ENCODE measurements at regions not wholly inside any gene's neighbourhood (a gene's known extent, or its start where the extent isn't known, plus 50 kb on each side); places are given as distances from the start of the nearest gene placed in this dataset.
"Not testable (repeated sequence)": the region's sequence is repeated elsewhere in the genome, so short reads cannot be mapped to it uniquely, and the experiment has no call there.

- H3K27me3 ChIP-seq (ENCODE audit: control insufficient read depth, insufficient read depth, low read length, poor library complexity, severe bottlenecking) = not testable (repeated sequence)
- 92 to 100% methylated on average over 2 of the region's 2 CpGs for WGBS, 2 experiments
These were observed 69.7 kb upstream of the AGAP9 start for GRCh38 chr10:47593129-47593528.

DNA sequence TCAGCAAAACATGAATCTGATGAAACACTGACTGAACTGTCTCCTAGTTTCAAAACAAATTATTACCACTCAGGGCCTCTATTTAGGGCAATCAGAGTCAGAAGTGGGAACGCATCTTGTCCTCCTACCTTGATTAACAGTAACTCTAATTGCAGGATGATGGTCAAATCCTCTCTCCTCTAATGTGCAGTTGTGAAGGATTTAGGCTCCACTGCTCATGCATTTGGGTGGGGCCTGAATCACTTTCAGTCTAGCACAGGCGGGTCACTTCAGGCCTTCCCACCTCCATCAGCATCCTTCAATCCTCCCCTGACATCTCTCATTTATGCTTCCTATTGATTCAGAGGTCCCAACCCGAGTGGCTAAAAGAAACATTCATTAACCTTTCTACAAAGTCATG, 67.5 kb upstream of the AGAP9 start:
- not testable (repeated sequence) for H3K27me3 ChIP-seq (ENCODE audit: control insufficient read depth, insufficient read depth, low read length, poor library complexity, severe bottlenecking); H3K4me1 ChIP-seq (ENCODE audit: control insufficient read depth, insufficient read depth, low read length); H3K27ac ChIP-seq (ENCODE audit: insufficient read depth, low read depth, low read length, poor library complexity, severe bottlenecking); H3K9me3 ChIP-seq (ENCODE audit: control insufficient read depth, low read length); H3K36me3 ChIP-seq (ENCODE audit: control insufficient read depth, insufficient read depth, low read length); H3K4me3 ChIP-seq (ENCODE audit: insufficient read depth, low read depth, low read length)
- WGBS, 2 experiments = 90 to 100% methylated on average over 1 to 2 of the region's 3 CpGs

More at GRCh38 chr10:47593129-47593528, 69.7 kb upstream of the AGAP9 start:
- H3K36me3 ChIP-seq (ENCODE audit: control insufficient read depth, insufficient read depth, low read length); H3K27ac ChIP-seq (ENCODE audit: insufficient read depth, low read depth, low read length, poor library complexity, severe bottlenecking); H3K4me3 ChIP-seq (ENCODE audit: insufficient read depth, low read depth, low read length); H3K9me3 ChIP-seq (ENCODE audit: control insufficient read depth, low read length); H3K4me1 ChIP-seq (ENCODE audit: control insufficient read depth, insufficient read depth, low read length): not testable (repeated sequence)

GRCh38 chr10:47590534-47590933, 67.1 kb upstream of the AGAP9 start:
- H3K4me1 ChIP-seq (ENCODE audit: control insufficient read depth, insufficient read depth, low read length); H3K9me3 ChIP-seq (ENCODE audit: control insufficient read depth, low read length); H3K36me3 ChIP-seq (ENCODE audit: control insufficient read depth, insufficient read depth, low read length); H3K27me3 ChIP-seq (ENCODE audit: control insufficient read depth, insufficient read depth, low read length, poor library complexity, severe bottlenecking); H3K27ac ChIP-seq (ENCODE audit: insufficient read depth, low read depth, low read length, poor library complexity, severe bottlenecking); H3K4me3 ChIP-seq (ENCODE audit: insufficient read depth, low read depth, low read length): not testable (repeated sequence)
- no CpG with 5 or more reads among the region's 2 CpGs for WGBS, 2 experiments

GRCh38 chr10:47582051-47582450, 58.6 kb upstream of the AGAP9 start:
- not testable (repeated sequence) for H3K4me1 ChIP-seq (ENCODE audit: control insufficient read depth, insufficient read depth, low read length); H3K4me3 ChIP-seq (ENCODE audit: insufficient read depth, low read depth, low read length); H3K27ac ChIP-seq (ENCODE audit: insufficient read depth, low read depth, low read length, poor library complexity, severe bottlenecking); H3K27me3 ChIP-seq (ENCODE audit: control insufficient read depth, insufficient read depth, low read length, poor library complexity, severe bottlenecking); H3K9me3 ChIP-seq (ENCODE audit: control insufficient read depth, low read length); H3K36me3 ChIP-seq (ENCODE audit: control insufficient read depth, insufficient read depth, low read length)
- WGBS, 2 experiments = 86 to 88% methylated on average over 1 of the region's 4 CpGs

DNA sequence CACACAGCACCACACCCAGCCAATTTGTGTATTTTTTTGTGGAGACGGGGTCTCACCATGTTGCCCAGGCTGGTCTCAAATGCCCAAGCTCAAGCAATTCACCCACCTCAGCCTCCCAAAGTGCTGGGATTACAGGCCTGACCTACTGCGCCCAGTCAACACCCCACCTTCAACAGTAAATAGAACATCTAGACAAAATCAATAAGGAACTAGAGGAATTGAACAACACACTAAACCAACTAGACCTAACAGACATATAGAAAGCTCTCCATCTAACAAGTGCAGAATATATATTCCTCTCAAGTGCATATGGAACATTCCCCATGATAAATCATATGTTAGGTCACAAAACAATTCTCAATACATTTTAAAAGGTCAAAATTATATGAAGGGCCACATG, 56.6 kb upstream of the AGAP9 start:
- H3K9me3 ChIP-seq (ENCODE audit: control insufficient read depth, low read length); H3K4me1 ChIP-seq (ENCODE audit: control insufficient read depth, insufficient read depth, low read length); H3K27ac ChIP-seq (ENCODE audit: insufficient read depth, low read depth, low read length, poor library complexity, severe bottlenecking); H3K27me3 ChIP-seq (ENCODE audit: control insufficient read depth, insufficient read depth, low read length, poor library complexity, severe bottlenecking); H3K36me3 ChIP-seq (ENCODE audit: control insufficient read depth, insufficient read depth, low read length); H3K4me3 ChIP-seq (ENCODE audit: insufficient read depth, low read depth, low read length): not testable (repeated sequence)
- 60 to 100% methylated on average over 1 of the region's 2 CpGs for WGBS, 2 experiments

DNA sequence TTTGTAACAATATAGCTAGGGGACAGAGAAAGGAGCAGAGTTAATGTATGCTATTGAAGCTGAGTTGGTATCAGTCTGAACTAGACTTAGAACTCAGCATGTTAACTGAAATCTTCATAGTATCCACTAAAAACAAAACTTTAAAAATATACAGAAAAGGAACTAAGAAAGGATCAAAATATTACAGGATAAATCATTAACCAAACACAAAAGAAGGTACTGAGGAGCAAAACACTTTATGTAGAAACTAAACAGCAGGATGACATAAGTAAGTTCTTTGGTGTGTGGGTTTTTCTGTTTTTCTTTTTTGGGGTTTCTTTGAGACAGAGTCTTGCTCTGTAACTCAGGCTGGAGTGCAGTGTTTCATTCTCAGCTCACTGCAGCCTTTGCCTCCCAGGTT, 55.1 kb upstream of the AGAP9 start:
- H3K27ac ChIP-seq (ENCODE audit: insufficient read depth, low read depth, low read length, poor library complexity, severe bottlenecking); H3K4me1 ChIP-seq (ENCODE audit: control insufficient read depth, insufficient read depth, low read length); H3K9me3 ChIP-seq (ENCODE audit: control insufficient read depth, low read length); H3K27me3 ChIP-seq (ENCODE audit: control insufficient read depth, insufficient read depth, low read length, poor library complexity, severe bottlenecking); H3K4me3 ChIP-seq (ENCODE audit: insufficient read depth, low read depth, low read length); H3K36me3 ChIP-seq (ENCODE audit: control insufficient read depth, insufficient read depth, low read length): not testable (repeated sequence)
